ENCODE measurements at regions not wholly inside any gene's neighbourhood (a gene's known extent, or its start where the extent isn't known, plus 50 kb on each side); places are given as distances from the start of the nearest gene placed in this dataset.

DNA sequence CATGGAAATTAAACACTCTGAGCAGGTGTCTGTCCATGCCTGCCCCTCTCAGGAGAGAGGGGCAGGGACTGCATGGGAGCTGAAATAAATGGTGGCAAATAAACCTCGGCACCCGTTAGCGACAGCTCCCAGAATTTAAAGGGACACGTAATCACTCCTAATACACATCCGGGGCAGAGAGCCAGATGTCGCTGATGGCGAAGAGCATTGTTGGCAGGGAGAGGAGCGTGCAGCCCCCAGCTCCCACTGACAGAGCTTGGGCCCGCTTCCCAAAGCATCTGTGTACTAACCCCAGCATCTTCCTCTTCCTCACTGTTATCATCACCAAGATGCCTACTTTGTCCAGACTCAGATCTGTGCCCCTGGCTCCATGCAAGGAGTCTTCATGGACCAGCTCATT, 85.8 kb downstream of the IRX5 start:
- TF ChIP-seq, protein P1, sequence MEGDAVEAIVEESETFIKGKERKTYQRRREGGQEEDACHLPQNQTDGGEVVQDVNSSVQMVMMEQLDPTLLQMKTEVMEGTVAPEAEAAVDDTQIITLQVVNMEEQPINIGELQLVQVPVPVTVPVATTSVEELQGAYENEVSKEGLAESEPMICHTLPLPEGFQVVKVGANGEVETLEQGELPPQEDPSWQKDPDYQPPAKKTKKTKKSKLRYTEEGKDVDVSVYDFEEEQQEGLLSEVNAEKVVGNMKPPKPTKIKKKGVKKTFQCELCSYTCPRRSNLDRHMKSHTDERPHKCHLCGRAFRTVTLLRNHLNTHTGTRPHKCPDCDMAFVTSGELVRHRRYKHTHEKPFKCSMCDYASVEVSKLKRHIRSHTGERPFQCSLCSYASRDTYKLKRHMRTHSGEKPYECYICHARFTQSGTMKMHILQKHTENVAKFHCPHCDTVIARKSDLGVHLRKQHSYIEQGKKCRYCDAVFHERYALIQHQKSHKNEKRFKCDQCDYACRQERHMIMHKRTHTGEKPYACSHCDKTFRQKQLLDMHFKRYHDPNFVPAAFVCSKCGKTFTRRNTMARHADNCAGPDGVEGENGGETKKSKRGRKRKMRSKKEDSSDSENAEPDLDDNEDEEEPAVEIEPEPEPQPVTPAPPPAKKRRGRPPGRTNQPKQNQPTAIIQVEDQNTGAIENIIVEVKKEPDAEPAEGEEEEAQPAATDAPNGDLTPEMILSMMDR (IDR thresholded peaks at IDR 0.05), result no peak
- TF ChIP-seq POLR2A (IDR thresholded peaks at IDR 0.05), result no peak
